H1 (cell line): ENCODE measurements at regions not wholly inside any gene's neighbourhood (a gene's known extent, or its start where the extent isn't known, plus 50 kb on each side); places are given as distances from the start of the nearest gene placed in this dataset.

ENCODE experiments used
- CTCF ChIA-PET: fragments of 300-600 bp; sonication (Branson Sonifier 250); formaldehyde crosslinking; loops from one replicate; lab custom pipeline; 2021; ENCODE audit not compliant: partially characterized antibody; lab: Charles Lee
- POLR2A ChIA-PET: fragments of 300-600 bp; sonication (Branson Sonifier 250); formaldehyde crosslinking; loops from one replicate; lab custom pipeline; 2021; ENCODE audit warnings: inconsistent platforms; ENCODE audit not compliant: partially characterized antibody; lab: Charles Lee
- DNase-seq, 2 experiments: peaks; one replicate each; pipeline versions ENCODE4 v3.0.0 to v3.0.0-alpha.2; 2010 to 2022; ENCODE audit warnings: low spot score in 2 of 2, low read depth in 1 of 2, mixed read lengths in 1 of 2
- FAIRE-seq: peaks from 2 replicates; lab custom pipeline; 2011; peaks lifted over from hg19 to GRCh38; lab: Jason Lieb, UNC
- H2AFZ ChIP-seq: 2 replicates; pipeline ENCODE4 v1.8.1; 2012; ENCODE audit warnings: low read length, inconsistent platforms
- H2AK5ac ChIP-seq: 2 replicates; pipeline ENCODE4 v1.6.1; 2013; ENCODE audit warnings: low read depth, low read length
- H2BK120ac ChIP-seq: replicated peaks from 2 replicates; pipeline ENCODE3; 2013; ENCODE audit warnings: low read depth, low read length, inconsistent platforms
- H2BK12ac ChIP-seq: 2 replicates; pipeline ENCODE4 v1.6.1; 2013; ENCODE audit warnings: low read depth, low read length
- H2BK15ac ChIP-seq: 2 replicates; pipeline ENCODE4 v1.6.1; 2013; ENCODE audit warnings: low read length
- H2BK20ac ChIP-seq: 2 replicates; pipeline ENCODE4 v1.6.1; 2013; ENCODE audit warnings: low read length
- H2BK5ac ChIP-seq: 2 replicates; pipeline ENCODE4 v1.6.1; 2013; ENCODE audit warnings: low read depth, low read length
- H3K14ac ChIP-seq: 2 replicates; pipeline ENCODE4 v1.6.1; 2013; ENCODE audit warnings: inconsistent platforms; ENCODE audit not compliant: insufficient read length
- H3K18ac ChIP-seq: 2 replicates; pipeline ENCODE4 v1.6.1; 2013; ENCODE audit warnings: low read length; ENCODE audit errors: extremely low read depth
- H3K23ac ChIP-seq: 2 replicates; pipeline ENCODE4 v1.6.1; 2013; ENCODE audit warnings: inconsistent platforms; ENCODE audit not compliant: insufficient read length
- H3K23me2 ChIP-seq: 2 replicates; pipeline ENCODE4 v1.6.1; 2013; ENCODE audit warnings: low read depth, low read length
- H3K27ac ChIP-seq: 2 replicates; pipeline ENCODE4 v1.6.1; 2011; ENCODE audit warnings: low read depth, low read length, inconsistent platforms
- H3K27me3 ChIP-seq, 4 experiments: replicated peaks in 1 of 4; 1 replicate in 1 of 4; 2 replicates in 3 of 4; pipeline versions ENCODE4 v1.6.1 to v1.8.1; 2011 to 2013; ENCODE audit warnings: low read length in 3 of 4, mild to moderate bottlenecking in 3 of 4, inconsistent platforms in 2 of 4, mixed read lengths in 2 of 4, moderate library complexity in 1 of 4; ENCODE audit not compliant: control insufficient read depth in 3 of 4, insufficient read depth in 3 of 4; ENCODE audit errors: extremely low read depth in 1 of 4
- H3K36me3 ChIP-seq, 4 experiments: 2 replicates each; pipeline versions ENCODE4 v1.6.1 to v1.8.1; 2011 to 2013; ENCODE audit warnings: mild to moderate bottlenecking in 4 of 4, low read length in 3 of 4, moderate library complexity in 2 of 4, control low read depth in 1 of 4, inconsistent platforms in 1 of 4; ENCODE audit not compliant: insufficient read depth in 4 of 4, control insufficient read depth in 2 of 4
- H3K4ac ChIP-seq: replicated peaks from 2 replicates; pipeline ENCODE3; 2013; ENCODE audit warnings: low read length, low read depth, mixed read lengths, inconsistent platforms; ENCODE audit not compliant: insufficient read length
- H3K4me1 ChIP-seq, 4 experiments: replicated peaks in 1 of 4; 1 replicate in 1 of 4; 2 replicates in 3 of 4; pipeline versions ENCODE4 v1.6.1 to v1.8.1; 2011 to 2013; ENCODE audit warnings: low read length in 3 of 4, inconsistent platforms in 2 of 4, mixed read lengths in 1 of 4; ENCODE audit not compliant: insufficient read depth in 4 of 4, control insufficient read depth in 3 of 4
- H3K4me2 ChIP-seq, 2 experiments: 2 replicates each; pipeline versions ENCODE4 v1.6.1 to v1.8.1; 2011 to 2013; ENCODE audit warnings: low read depth in 2 of 2, low read length in 2 of 2, control low read depth in 1 of 2, inconsistent platforms in 1 of 2, mild to moderate bottlenecking in 1 of 2; ENCODE audit not compliant: insufficient read depth in 1 of 2
- H3K4me3 ChIP-seq, 4 experiments: fragments of 200-600, 300-600 bp in 1 of 4; sonication (generic), shearing (Covaris generic), sonication (Bioruptor Twin) in 1 of 4; 2 replicates each; pipeline versions ENCODE4 v1.5.1 to v1.8.1; 2011 to 2016; ENCODE audit warnings: low read length in 4 of 4, low read depth in 3 of 4, control low read depth in 2 of 4, inconsistent platforms in 2 of 4, mild to moderate bottlenecking in 2 of 4, mixed read lengths in 1 of 4, moderate library complexity in 1 of 4; ENCODE audit not compliant: insufficient read depth in 2 of 4; ENCODE audit errors: extremely low read depth in 1 of 4
- H3K56ac ChIP-seq: replicated peaks from 2 replicates; pipeline ENCODE3; 2013; ENCODE audit warnings: low read depth, mild to moderate bottlenecking, mixed read lengths, low read length, inconsistent platforms; ENCODE audit not compliant: insufficient read length
- H3K79me1 ChIP-seq: 2 replicates; pipeline ENCODE4 v1.6.1; 2013; ENCODE audit warnings: low read depth, low read length, control low read depth
- H3K79me2 ChIP-seq, 2 experiments: 2 replicates each; pipeline versions ENCODE4 v1.6.1 to v1.8.1; 2012 to 2013; ENCODE audit warnings: low read length in 2 of 2, mild to moderate bottlenecking in 2 of 2, inconsistent platforms in 1 of 2; ENCODE audit not compliant: insufficient read depth in 2 of 2, control insufficient read depth in 1 of 2
- H3K9ac ChIP-seq, 4 experiments: replicated peaks in 1 of 4; 1 replicate in 1 of 4; 2 replicates in 3 of 4; pipeline versions ENCODE4 v1.6.1 to v1.8.1; 2011 to 2013; ENCODE audit warnings: low read depth in 3 of 4, low read length in 3 of 4, control low read depth in 2 of 4, mild to moderate bottlenecking in 2 of 4, moderate library complexity in 2 of 4, inconsistent platforms in 1 of 4; ENCODE audit errors: extremely low read depth in 1 of 4
- H3K9me3 ChIP-seq, 2 experiments: 2 replicates each; pipeline versions ENCODE4 v1.6.1 to v1.8.1; 2012 to 2013; ENCODE audit warnings: mild to moderate bottlenecking in 2 of 2, moderate library complexity in 2 of 2, control low read depth in 1 of 2, inconsistent platforms in 1 of 2, low read depth in 1 of 2, low read length in 1 of 2, mixed read lengths in 1 of 2; ENCODE audit not compliant: insufficient read depth in 2 of 2
- H4K20me1 ChIP-seq, 2 experiments: replicated peaks in 1 of 2; 2 replicates each; pipeline versions ENCODE3 to v1.8.1; 2011 to 2013; ENCODE audit warnings: inconsistent platforms in 2 of 2, low read length in 2 of 2, mild to moderate bottlenecking in 1 of 2; ENCODE audit not compliant: insufficient read depth in 2 of 2, control insufficient read depth in 1 of 2
- H4K5ac ChIP-seq: 2 replicates; pipeline ENCODE4 v1.6.1; 2013; ENCODE audit warnings: low read length, low read depth, mixed read lengths, inconsistent platforms; ENCODE audit not compliant: insufficient read length
- H4K8ac ChIP-seq: 2 replicates; pipeline ENCODE4 v1.8.0; 2013; ENCODE audit warnings: mild to moderate bottlenecking, moderate library complexity, low read length, inconsistent platforms; ENCODE audit not compliant: insufficient read depth; ENCODE audit errors: extremely low read depth
- H4K91ac ChIP-seq: replicated peaks from 2 replicates; pipeline ENCODE3; 2013; ENCODE audit warnings: low read length, mixed read lengths, inconsistent platforms; ENCODE audit not compliant: insufficient read length
- GABPA ChIP-seq: IDR thresholded peaks from 2 replicates; pipeline ENCODE4 v1.6.1; 2011; ENCODE audit warnings: mild to moderate bottlenecking, low read length, moderate library complexity, borderline replicate concordance; ENCODE audit not compliant: insufficient read depth
- WGBS, 2 experiments: shearing (Covaris generic) in 1 of 2; methylation state at CpG; one replicate each; pipeline versions ENCODE4 v1.1.6 to v1.1.7; 2013 to 2015; ENCODE audit warnings: low lambda C conversion rate in 2 of 2, mixed read lengths in 2 of 2, inconsistent platforms in 1 of 2, low coverage in 1 of 2, missing lambda C conversion rate in 1 of 2; ENCODE audit not compliant: insufficient replicate concordance in 2 of 2, insufficient coverage in 1 of 2, insufficient read length in 1 of 2; ENCODE audit errors: extremely low coverage in 1 of 2, missing lambda C conversion rate in 1 of 2; 5-methylcytosine and 5-hydroxymethylcytosine counted together

DNA sequence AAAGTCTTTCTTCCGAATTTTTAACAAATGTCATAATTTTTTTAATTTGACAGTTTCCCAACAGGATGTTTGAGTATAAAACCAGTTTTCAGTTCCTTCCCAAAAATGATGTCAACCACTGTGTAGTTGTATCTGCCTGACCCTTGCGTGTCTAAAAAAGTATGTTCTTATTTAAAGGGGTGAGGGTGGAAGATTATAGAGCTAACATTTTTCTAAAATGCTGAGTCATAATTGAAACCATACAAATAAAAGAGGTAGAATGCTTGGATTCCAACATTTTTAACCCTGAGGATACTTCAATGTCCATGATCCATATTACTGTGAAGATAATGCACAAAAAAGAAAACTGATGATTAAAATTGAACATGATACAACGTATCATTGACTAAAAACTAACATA is 1388.8 kb downstream of the UQCRFS1 start:
- 85% methylated on average over 3 of the region's 3 CpGs; no CpG with 5 or more reads in 1 of the 2 experiments for WGBS, 2 experiments

More for the DNA sequence above, 1388.8 kb downstream of the UQCRFS1 start:
- TF ChIP-seq GABPA, result no peak
- TF ChIP-seq, all 59 proteins: peak for 0
- Histone ChIP-seq H3K79me2 (no peaks in the 10 kb centered on the region), H3K9me3 (peaks cover 53 to 58% of the 10 kb centered on the region in 2 experiments), H4K8ac (no peak overlapping the region), H3K4ac (no peak overlapping the region), H4K20me1 (no peaks in the 10 kb centered on the region), H2BK12ac (no peak overlapping the region), H3K4me2 (no peak overlapping the region), H3K79me1 (no peaks in the 10 kb centered on the region), H3K9ac (no peak overlapping the region), H3K4me3 (no peak overlapping the region), H3K27ac (no peak overlapping the region), H3K27me3 (no peaks in the 10 kb centered on the region), H4K91ac (no peak overlapping the region), H3K14ac (no peak overlapping the region), H4K5ac (no peak overlapping the region), H3K56ac (no peak overlapping the region), H2BK15ac (no peak overlapping the region), H2BK20ac (no peak overlapping the region), H3K4me1 (no peaks in the 10 kb centered on the region), H3K18ac (no peak overlapping the region), H2AK5ac (no peak overlapping the region), H2BK5ac (no peak overlapping the region), H3K36me3 (no peaks in the 10 kb centered on the region), H2BK120ac (no peak overlapping the region), H3K23ac (no peak overlapping the region), H3K23me2 (no peaks in the 10 kb centered on the region), H2AFZ (no peak overlapping the region)
- ChIA-PET CTCF (interaction anchor here (0.6 kb wide), 1 partner anchor 161 kb away, joined by 3 read pairs; no protein-coding TSS in a partner anchor), POLR2A (no interaction called here)
- no peak for FAIRE-seq
- DNase-seq, result no peak
